ENCODE measurements at regions not wholly inside any gene's neighbourhood (a gene's known extent, or its start where the extent isn't known, plus 50 kb on each side); places are given as distances from the start of the nearest gene placed in this dataset.

DNA sequence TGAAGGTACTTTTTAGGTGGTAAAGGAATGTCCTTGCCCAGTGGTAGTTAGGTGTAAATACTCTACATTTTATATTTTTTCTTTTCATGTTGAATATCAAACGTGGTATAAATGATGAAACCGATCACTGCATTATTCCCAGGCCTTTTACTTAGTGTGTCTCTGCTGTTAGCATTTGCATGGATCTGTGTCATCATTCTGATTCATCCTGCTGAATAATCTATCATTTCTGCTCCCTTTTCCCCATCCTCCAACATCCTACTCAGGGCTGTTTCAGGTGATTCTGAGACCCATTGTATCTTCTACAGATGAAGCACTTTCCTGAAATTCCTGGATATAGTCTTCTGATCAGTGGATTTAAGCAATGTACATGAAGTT lies 61.0 kb upstream of the PTHLH start:
- TF ChIP-seq CEBPB (IDR thresholded peaks at IDR 0.05; ENCODE audit: low read depth, low read length) (peak; percentile 50), POLR2A (IDR thresholded peaks at IDR 0.05; ENCODE audit: low read depth, low read length) (no peak), CTCF (conservative IDR thresholded peaks at IDR 0.05; ENCODE audit: low read depth, low read length) (no peak)
- TF ChIP-seq, protein P1, sequence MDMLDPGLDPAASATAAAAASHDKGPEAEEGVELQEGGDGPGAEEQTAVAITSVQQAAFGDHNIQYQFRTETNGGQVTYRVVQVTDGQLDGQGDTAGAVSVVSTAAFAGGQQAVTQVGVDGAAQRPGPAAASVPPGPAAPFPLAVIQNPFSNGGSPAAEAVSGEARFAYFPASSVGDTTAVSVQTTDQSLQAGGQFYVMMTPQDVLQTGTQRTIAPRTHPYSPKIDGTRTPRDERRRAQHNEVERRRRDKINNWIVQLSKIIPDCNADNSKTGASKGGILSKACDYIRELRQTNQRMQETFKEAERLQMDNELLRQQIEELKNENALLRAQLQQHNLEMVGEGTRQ (IDR thresholded peaks at IDR 0.05; ENCODE audit: low read depth, low read length): no peak

Measured in IMR-90 (cell line).